H1 (cell line): ENCODE measurements at regions not wholly inside any gene's neighbourhood (a gene's known extent, or its start where the extent isn't known, plus 50 kb on each side); places are given as distances from the start of the nearest gene placed in this dataset.

Experiments
- CTCF ChIA-PET: fragments of 300-600 bp; sonication (Branson Sonifier 250); formaldehyde crosslinking; loops from one replicate; lab custom pipeline; 2021; ENCODE audit not compliant: partially characterized antibody; lab: Charles Lee
- POLR2A ChIA-PET: fragments of 300-600 bp; sonication (Branson Sonifier 250); formaldehyde crosslinking; loops from one replicate; lab custom pipeline; 2021; ENCODE audit warnings: inconsistent platforms; ENCODE audit not compliant: partially characterized antibody; lab: Charles Lee
- DNase-seq, 2 experiments: peaks; one replicate each; pipeline versions ENCODE4 v3.0.0 to v3.0.0-alpha.2; 2010 to 2022; ENCODE audit warnings: low spot score in 2 of 2, low read depth in 1 of 2, mixed read lengths in 1 of 2
- FAIRE-seq: peaks from 2 replicates; lab custom pipeline; 2011; peaks lifted over from hg19 to GRCh38; lab: Jason Lieb, UNC
- H2AFZ ChIP-seq: 2 replicates; pipeline ENCODE4 v1.8.1; 2012; ENCODE audit warnings: low read length, inconsistent platforms
- H2AK5ac ChIP-seq: 2 replicates; pipeline ENCODE4 v1.6.1; 2013; ENCODE audit warnings: low read depth, low read length
- H2BK120ac ChIP-seq: replicated peaks from 2 replicates; pipeline ENCODE3; 2013; ENCODE audit warnings: low read depth, low read length, inconsistent platforms
- H2BK12ac ChIP-seq: 2 replicates; pipeline ENCODE4 v1.6.1; 2013; ENCODE audit warnings: low read depth, low read length
- H2BK15ac ChIP-seq: 2 replicates; pipeline ENCODE4 v1.6.1; 2013; ENCODE audit warnings: low read length
- H2BK20ac ChIP-seq: 2 replicates; pipeline ENCODE4 v1.6.1; 2013; ENCODE audit warnings: low read length
- H2BK5ac ChIP-seq: 2 replicates; pipeline ENCODE4 v1.6.1; 2013; ENCODE audit warnings: low read depth, low read length
- H3K14ac ChIP-seq: 2 replicates; pipeline ENCODE4 v1.6.1; 2013; ENCODE audit warnings: inconsistent platforms; ENCODE audit not compliant: insufficient read length
- H3K18ac ChIP-seq: 2 replicates; pipeline ENCODE4 v1.6.1; 2013; ENCODE audit warnings: low read length; ENCODE audit errors: extremely low read depth
- H3K23ac ChIP-seq: 2 replicates; pipeline ENCODE4 v1.6.1; 2013; ENCODE audit warnings: inconsistent platforms; ENCODE audit not compliant: insufficient read length
- H3K23me2 ChIP-seq: 2 replicates; pipeline ENCODE4 v1.6.1; 2013; ENCODE audit warnings: low read depth, low read length
- H3K27ac ChIP-seq: 2 replicates; pipeline ENCODE4 v1.6.1; 2011; ENCODE audit warnings: low read depth, low read length, inconsistent platforms
- H3K27me3 ChIP-seq, 4 experiments: replicated peaks in 1 of 4; 1 replicate in 1 of 4; 2 replicates in 3 of 4; pipeline versions ENCODE4 v1.6.1 to v1.8.1; 2011 to 2013; ENCODE audit warnings: low read length in 3 of 4, mild to moderate bottlenecking in 3 of 4, inconsistent platforms in 2 of 4, mixed read lengths in 2 of 4, moderate library complexity in 1 of 4; ENCODE audit not compliant: control insufficient read depth in 3 of 4, insufficient read depth in 3 of 4; ENCODE audit errors: extremely low read depth in 1 of 4
- H3K36me3 ChIP-seq, 4 experiments: 2 replicates each; pipeline versions ENCODE4 v1.6.1 to v1.8.1; 2011 to 2013; ENCODE audit warnings: mild to moderate bottlenecking in 4 of 4, low read length in 3 of 4, moderate library complexity in 2 of 4, control low read depth in 1 of 4, inconsistent platforms in 1 of 4; ENCODE audit not compliant: insufficient read depth in 4 of 4, control insufficient read depth in 2 of 4
- H3K4ac ChIP-seq: replicated peaks from 2 replicates; pipeline ENCODE3; 2013; ENCODE audit warnings: low read length, low read depth, mixed read lengths, inconsistent platforms; ENCODE audit not compliant: insufficient read length
- H3K4me1 ChIP-seq, 4 experiments: replicated peaks in 1 of 4; 1 replicate in 1 of 4; 2 replicates in 3 of 4; pipeline versions ENCODE4 v1.6.1 to v1.8.1; 2011 to 2013; ENCODE audit warnings: low read length in 3 of 4, inconsistent platforms in 2 of 4, mixed read lengths in 1 of 4; ENCODE audit not compliant: insufficient read depth in 4 of 4, control insufficient read depth in 3 of 4
- H3K4me2 ChIP-seq, 2 experiments: 2 replicates each; pipeline versions ENCODE4 v1.6.1 to v1.8.1; 2011 to 2013; ENCODE audit warnings: low read depth in 2 of 2, low read length in 2 of 2, control low read depth in 1 of 2, inconsistent platforms in 1 of 2, mild to moderate bottlenecking in 1 of 2; ENCODE audit not compliant: insufficient read depth in 1 of 2
- H3K4me3 ChIP-seq, 4 experiments: fragments of 200-600, 300-600 bp in 1 of 4; sonication (generic), shearing (Covaris generic), sonication (Bioruptor Twin) in 1 of 4; 2 replicates each; pipeline versions ENCODE4 v1.5.1 to v1.8.1; 2011 to 2016; ENCODE audit warnings: low read length in 4 of 4, low read depth in 3 of 4, control low read depth in 2 of 4, inconsistent platforms in 2 of 4, mild to moderate bottlenecking in 2 of 4, mixed read lengths in 1 of 4, moderate library complexity in 1 of 4; ENCODE audit not compliant: insufficient read depth in 2 of 4; ENCODE audit errors: extremely low read depth in 1 of 4
- H3K56ac ChIP-seq: replicated peaks from 2 replicates; pipeline ENCODE3; 2013; ENCODE audit warnings: low read depth, mild to moderate bottlenecking, mixed read lengths, low read length, inconsistent platforms; ENCODE audit not compliant: insufficient read length
- H3K79me1 ChIP-seq: 2 replicates; pipeline ENCODE4 v1.6.1; 2013; ENCODE audit warnings: low read depth, low read length, control low read depth
- H3K79me2 ChIP-seq, 2 experiments: 2 replicates each; pipeline versions ENCODE4 v1.6.1 to v1.8.1; 2012 to 2013; ENCODE audit warnings: low read length in 2 of 2, mild to moderate bottlenecking in 2 of 2, inconsistent platforms in 1 of 2; ENCODE audit not compliant: insufficient read depth in 2 of 2, control insufficient read depth in 1 of 2
- H3K9ac ChIP-seq, 4 experiments: replicated peaks in 1 of 4; 1 replicate in 1 of 4; 2 replicates in 3 of 4; pipeline versions ENCODE4 v1.6.1 to v1.8.1; 2011 to 2013; ENCODE audit warnings: low read depth in 3 of 4, low read length in 3 of 4, control low read depth in 2 of 4, mild to moderate bottlenecking in 2 of 4, moderate library complexity in 2 of 4, inconsistent platforms in 1 of 4; ENCODE audit errors: extremely low read depth in 1 of 4
- H3K9me3 ChIP-seq, 2 experiments: 2 replicates each; pipeline versions ENCODE4 v1.6.1 to v1.8.1; 2012 to 2013; ENCODE audit warnings: mild to moderate bottlenecking in 2 of 2, moderate library complexity in 2 of 2, control low read depth in 1 of 2, inconsistent platforms in 1 of 2, low read depth in 1 of 2, low read length in 1 of 2, mixed read lengths in 1 of 2; ENCODE audit not compliant: insufficient read depth in 2 of 2
- H4K20me1 ChIP-seq, 2 experiments: replicated peaks in 1 of 2; 2 replicates each; pipeline versions ENCODE3 to v1.8.1; 2011 to 2013; ENCODE audit warnings: inconsistent platforms in 2 of 2, low read length in 2 of 2, mild to moderate bottlenecking in 1 of 2; ENCODE audit not compliant: insufficient read depth in 2 of 2, control insufficient read depth in 1 of 2
- H4K5ac ChIP-seq: 2 replicates; pipeline ENCODE4 v1.6.1; 2013; ENCODE audit warnings: low read length, low read depth, mixed read lengths, inconsistent platforms; ENCODE audit not compliant: insufficient read length
- H4K8ac ChIP-seq: 2 replicates; pipeline ENCODE4 v1.8.0; 2013; ENCODE audit warnings: mild to moderate bottlenecking, moderate library complexity, low read length, inconsistent platforms; ENCODE audit not compliant: insufficient read depth; ENCODE audit errors: extremely low read depth
- H4K91ac ChIP-seq: replicated peaks from 2 replicates; pipeline ENCODE3; 2013; ENCODE audit warnings: low read length, mixed read lengths, inconsistent platforms; ENCODE audit not compliant: insufficient read length
- CEBPB ChIP-seq: IDR thresholded peaks from 2 replicates; pipeline ENCODE4 v1.6.1; 2012; ENCODE audit warnings: low read depth, low read length
- EP300 ChIP-seq, 2 experiments: IDR thresholded peaks; 1 replicate in 1 of 2; 2 replicates in 1 of 2; pipeline ENCODE4 v1.6.1; 2011 to 2012; ENCODE audit warnings: low read depth in 2 of 2, low read length in 2 of 2, mild to moderate bottlenecking in 2 of 2, borderline replicate concordance in 1 of 2, inconsistent platforms in 1 of 2, moderate library complexity in 1 of 2
- GABPA ChIP-seq: IDR thresholded peaks from 2 replicates; pipeline ENCODE4 v1.6.1; 2011; ENCODE audit warnings: mild to moderate bottlenecking, low read length, moderate library complexity, borderline replicate concordance; ENCODE audit not compliant: insufficient read depth
- KDM4A ChIP-seq: IDR thresholded peaks from one replicate; pipeline ENCODE4 v1.7.1; 2012; ENCODE audit warnings: low read depth, mild to moderate bottlenecking, moderate library complexity, low read length, inconsistent platforms; ENCODE audit not compliant: severe bottlenecking
- MAFK ChIP-seq: IDR thresholded peaks from 2 replicates; pipeline ENCODE4 v1.6.1; 2012; ENCODE audit warnings: low read depth, mild to moderate bottlenecking, improper control_type of control experiment, low read length
- POLR2A ChIP-seq, 2 experiments: IDR thresholded peaks; 1 replicate in 1 of 2; 2 replicates in 1 of 2; pipeline ENCODE4 v1.6.1; 2011; ENCODE audit warnings: low read depth in 2 of 2, low read length in 2 of 2, mild to moderate bottlenecking in 2 of 2; ENCODE audit errors: control extremely low read depth in 1 of 2
- POLR2AphosphoS5 ChIP-seq: IDR thresholded peaks from 2 replicates; pipeline ENCODE4 v1.6.1; 2011; ENCODE audit warnings: low read depth, low read length
- RAD21 ChIP-seq, 2 experiments: IDR thresholded peaks in 1 of 2; conservative IDR thresholded peaks in 1 of 2; 2 replicates each; pipeline ENCODE4 v1.6.1; 2011; ENCODE audit warnings: low read depth in 2 of 2, low read length in 2 of 2, improper control_type of control experiment in 1 of 2, inconsistent platforms in 1 of 2, mild to moderate bottlenecking in 1 of 2, moderate library complexity in 1 of 2
- SAP30 ChIP-seq: fragments of 300-600 bp; sonication (generic); IDR thresholded peaks from 2 replicates; pipeline ENCODE4 v1.7.1; 2012; ENCODE audit warnings: low read length, moderate library complexity, mild to moderate bottlenecking, inconsistent platforms; ENCODE audit not compliant: insufficient read depth, insufficient replicate concordance
- SIRT6 ChIP-seq: IDR thresholded peaks from one replicate; pipeline ENCODE4 v1.7.1; 2012; ENCODE audit warnings: low read length, inconsistent platforms
- SIX5 ChIP-seq: IDR thresholded peaks from 2 replicates; pipeline ENCODE4 v1.6.1; 2011; ENCODE audit warnings: mild to moderate bottlenecking, low read depth, low read length
- SUZ12 ChIP-seq: fragments of 200-600 bp; sonication (generic); IDR thresholded peaks from 2 replicates; pipeline ENCODE4 v1.6.1; 2012; ENCODE audit warnings: mild to moderate bottlenecking, inconsistent platforms, low read length, moderate library complexity, mixed read lengths
- TAF1 ChIP-seq: IDR thresholded peaks from 2 replicates; pipeline ENCODE4 v1.6.1; 2011; ENCODE audit warnings: mild to moderate bottlenecking, low read depth, low read length
- TBP ChIP-seq: IDR thresholded peaks from 2 replicates; pipeline ENCODE4 v1.6.1; 2011; ENCODE audit warnings: low read depth, low read length, improper control_type of control experiment
- WGBS, 2 experiments: shearing (Covaris generic) in 1 of 2; methylation state at CpG; one replicate each; pipeline versions ENCODE4 v1.1.6 to v1.1.7; 2013 to 2015; ENCODE audit warnings: low lambda C conversion rate in 2 of 2, mixed read lengths in 2 of 2, inconsistent platforms in 1 of 2, low coverage in 1 of 2, missing lambda C conversion rate in 1 of 2; ENCODE audit not compliant: insufficient replicate concordance in 2 of 2, insufficient coverage in 1 of 2, insufficient read length in 1 of 2; ENCODE audit errors: extremely low coverage in 1 of 2, missing lambda C conversion rate in 1 of 2; 5-methylcytosine and 5-hydroxymethylcytosine counted together

GRCh38 chr13:63497601-63498000 is 2082.0 kb upstream of the PCDH20 start (continued):
- TF ChIP-seq CEBPB = no peak

- Histone ChIP-seq H3K36me3 (no peaks in the 10 kb centered on the region), H3K9me3 (no peaks in the 10 kb centered on the region), H3K4me3 (no peak overlapping the region), H3K27ac (no peak overlapping the region), H3K4ac (no peak overlapping the region), H3K56ac (no peak overlapping the region), H4K91ac (no peak overlapping the region), H2BK20ac (no peak overlapping the region), H2BK15ac (no peak overlapping the region), H3K79me1 (no peaks in the 10 kb centered on the region), H3K9ac (no peak overlapping the region), H2AK5ac (no peak overlapping the region), H3K18ac (no peak overlapping the region), H4K8ac (no peak overlapping the region), H4K20me1 (no peaks in the 10 kb centered on the region), H3K4me2 (no peak overlapping the region), H2BK120ac (no peak overlapping the region), H2BK12ac (no peak overlapping the region), H4K5ac (no peak overlapping the region), H3K27me3 (no peaks in the 10 kb centered on the region), H3K79me2 (no peaks in the 10 kb centered on the region), H3K23ac (no peak overlapping the region), H3K14ac (no peak overlapping the region), H2AFZ (no peak overlapping the region), H3K4me1 (no peaks in the 10 kb centered on the region), H2BK5ac (no peak overlapping the region), H3K23me2 (no peaks in the 10 kb centered on the region)
- ChIA-PET CTCF (interaction anchor here (0.7 kb wide), 1 partner anchor 372 kb away, joined by 3 read pairs; no protein-coding TSS in a partner anchor), POLR2A (no interaction called here)
- FAIRE-seq (no peak), DNase-seq (no peak)
- 98% methylated on average over 2 of the region's 2 CpGs; no CpG with 5 or more reads in 1 of the 2 experiments for WGBS, 2 experiments
- TF ChIP-seq POLR2A (IDR thresholded peaks at IDR 0.05; ENCODE audit: control extremely low read depth in 1 of 2, low read depth in 2 of 2, low read length in 2 of 2) = no peak
- no peak for TF ChIP-seq TBP
- no peak for TF ChIP-seq KDM4A
- TF ChIP-seq RAD21 (IDR thresholded peaks at IDR 0.05 in 1 of 2, conservative IDR thresholded peaks at IDR 0.05 in 1 of 2; ENCODE audit: low read depth in 2 of 2, low read length in 2 of 2) = no peak
- TF ChIP-seq SIX5 = no peak
- TF ChIP-seq SUZ12 = no peak
- no peak for TF ChIP-seq EP300 (IDR thresholded peaks at IDR 0.05; ENCODE audit: borderline replicate concordance in 1 of 2, low read depth in 2 of 2, low read length in 2 of 2)
- TF ChIP-seq TAF1 = no peak
- no peak for TF ChIP-seq SAP30
- no peak for TF ChIP-seq SIRT6
- no peak for TF ChIP-seq MAFK
- TF ChIP-seq POLR2AphosphoS5 = no peak
- TF ChIP-seq GABPA = no peak
Measured at GRCh38 chr13:63492604-63493003, 2077.0 kb upstream of the PCDH20 start.
